ENCODE measurements at regions not wholly inside any gene's neighbourhood (a gene's known extent, or its start where the extent isn't known, plus 50 kb on each side); places are given as distances from the start of the nearest gene placed in this dataset.
"Not testable (repeated sequence)": the region's sequence is repeated elsewhere in the genome, so short reads cannot be mapped to it uniquely, and the experiment has no call there.

DNA sequence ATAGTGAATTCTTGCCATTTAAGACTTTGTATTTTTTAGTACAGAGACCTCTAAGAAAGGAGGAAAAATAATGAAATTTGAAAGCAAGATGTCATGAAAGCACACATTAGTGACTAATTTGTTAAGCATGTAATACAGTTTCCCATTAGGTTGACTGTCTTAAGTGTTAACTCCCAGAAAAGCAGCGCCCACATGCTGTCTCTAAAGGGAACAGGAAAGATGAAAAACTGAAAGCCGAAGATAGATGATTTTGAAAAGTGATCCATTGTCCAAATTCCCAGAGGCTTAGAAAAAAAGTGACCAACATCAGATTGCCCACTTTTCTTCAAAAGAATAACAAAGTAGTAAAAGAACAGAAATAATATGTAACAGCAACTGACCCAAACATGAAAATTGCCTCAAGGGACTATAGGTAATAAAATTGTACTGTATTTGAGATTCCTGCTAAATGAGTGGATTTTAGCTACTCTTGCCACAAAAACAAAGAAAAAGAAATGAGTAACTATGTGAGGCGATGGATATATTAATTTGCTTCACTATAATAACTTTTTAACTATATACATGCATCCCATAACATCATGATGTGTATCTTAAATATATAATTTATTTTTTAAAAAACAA is 83.2 kb upstream of the OGFRL1 start:
- no peak for DNase-seq

- DNase-seq, result no peak
Measured at GRCh38 chr6:71206089-71206488, 82.5 kb upstream of the OGFRL1 start.

GRCh38 chr6:71209206-71209605 is 79.4 kb upstream of the OGFRL1 start:
- DNase-seq, result no peak

DNA sequence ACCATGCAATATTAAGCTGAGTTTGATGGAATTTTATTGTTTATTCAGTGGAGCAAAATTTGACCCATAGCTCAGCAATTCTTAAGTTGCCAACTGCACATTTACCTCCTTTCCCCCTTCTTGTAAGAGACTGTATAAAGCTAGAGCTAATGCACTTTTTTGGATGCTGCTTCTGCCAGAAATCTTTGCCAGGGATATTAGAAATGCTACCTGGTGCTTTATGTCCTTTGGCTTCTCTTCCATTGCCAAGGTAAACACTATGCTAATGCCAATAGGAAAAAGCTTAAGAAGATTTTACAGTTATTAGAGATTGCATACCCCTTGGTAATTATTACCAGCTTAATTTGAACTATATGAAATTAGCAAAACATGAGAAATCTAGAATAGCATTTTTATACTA is 79.0 kb upstream of the OGFRL1 start:
- DNase-seq, result no peak

DNA sequence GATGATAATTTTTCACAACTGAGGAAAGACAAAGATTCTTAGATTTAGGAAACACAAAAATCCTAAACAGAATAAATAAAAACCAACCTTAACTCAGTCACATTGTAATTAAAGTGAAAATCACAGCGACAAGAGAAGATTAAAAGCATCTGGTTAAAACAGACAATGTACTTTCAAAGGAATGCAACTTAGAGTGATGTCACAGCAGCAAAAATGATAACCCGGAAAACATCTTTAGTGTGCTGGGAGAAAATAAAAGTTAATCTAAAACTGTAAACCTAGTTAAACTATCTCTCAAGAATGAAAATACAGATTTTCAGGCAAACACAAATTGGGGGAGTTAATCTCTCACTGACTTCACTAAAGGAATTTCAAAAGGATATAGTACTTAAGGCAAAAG is 76.8 kb upstream of the OGFRL1 start:
- DNase-seq, result no peak

DNA sequence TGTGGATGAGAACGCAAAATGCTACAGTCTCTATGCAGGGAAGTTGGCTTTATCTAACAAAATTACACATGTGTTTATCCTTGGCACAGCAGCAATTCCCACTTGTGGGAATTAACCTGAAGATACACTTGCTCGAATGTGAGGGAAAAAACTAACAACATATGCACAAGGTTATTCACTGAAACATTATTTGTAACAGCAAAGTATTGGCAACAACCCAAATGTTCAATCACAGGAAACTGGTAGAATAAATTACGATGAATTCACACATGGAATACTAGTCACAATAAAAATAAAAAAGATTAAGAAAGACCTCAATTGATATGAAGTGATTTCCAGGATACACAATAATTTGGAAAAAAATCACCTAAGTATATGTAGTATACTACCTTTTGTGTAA is 68.1 kb upstream of the OGFRL1 start:
- DNase-seq, result no peak

GRCh38 chr6:71222671-71223070 is 65.9 kb upstream of the OGFRL1 start:
- no peak for DNase-seq

- no peak for DNase-seq
Measured at GRCh38 chr6:71224011-71224410, 64.6 kb upstream of the OGFRL1 start.

DNA sequence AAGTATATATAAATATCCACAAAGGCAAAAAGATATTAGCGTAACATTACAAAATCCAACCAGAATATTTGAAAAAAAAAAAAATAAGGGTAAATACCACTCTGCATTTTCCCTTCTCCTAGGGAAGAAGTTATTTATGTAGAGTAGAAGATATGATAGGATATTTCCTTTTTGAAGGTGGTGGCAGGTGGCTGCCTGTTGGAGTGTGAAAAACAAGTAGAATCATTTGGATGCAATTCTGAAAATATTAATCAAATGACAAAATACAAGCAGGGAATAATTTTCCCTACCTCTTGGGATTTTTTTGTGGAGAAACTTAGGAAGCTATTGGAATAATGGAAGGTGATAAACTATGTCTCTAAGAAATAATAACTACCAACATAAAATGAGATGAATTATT is 62.5 kb upstream of the OGFRL1 start:
- no peak for DNase-seq

DNA sequence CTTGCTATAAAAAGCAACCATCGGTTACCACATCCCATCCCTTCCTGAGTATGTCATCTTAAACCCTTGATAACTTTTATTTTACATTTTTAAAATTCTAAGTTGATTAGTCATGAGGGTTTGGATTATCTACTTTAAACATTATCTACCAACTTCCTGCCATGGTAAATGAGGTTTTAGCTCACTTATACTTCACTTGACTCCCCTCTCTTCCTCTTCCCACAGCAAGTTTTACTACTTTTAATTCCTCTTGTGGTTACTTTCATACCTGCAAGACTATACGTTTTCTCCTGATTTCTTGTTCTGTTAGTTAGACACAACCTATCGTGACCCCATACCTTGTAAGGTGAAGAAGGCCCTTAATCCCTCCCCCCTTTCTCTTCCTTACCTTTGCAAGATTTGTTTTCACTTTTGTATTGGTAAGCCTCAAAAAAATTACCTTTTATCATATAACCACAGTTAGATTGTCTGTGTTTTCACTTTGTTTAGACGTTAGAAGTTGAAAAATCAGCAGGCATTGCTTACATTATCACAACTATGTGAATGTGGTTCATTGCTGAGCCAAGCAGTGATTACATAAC is 60.1 kb upstream of the OGFRL1 start:
- DNase-seq, result no peak

DNA sequence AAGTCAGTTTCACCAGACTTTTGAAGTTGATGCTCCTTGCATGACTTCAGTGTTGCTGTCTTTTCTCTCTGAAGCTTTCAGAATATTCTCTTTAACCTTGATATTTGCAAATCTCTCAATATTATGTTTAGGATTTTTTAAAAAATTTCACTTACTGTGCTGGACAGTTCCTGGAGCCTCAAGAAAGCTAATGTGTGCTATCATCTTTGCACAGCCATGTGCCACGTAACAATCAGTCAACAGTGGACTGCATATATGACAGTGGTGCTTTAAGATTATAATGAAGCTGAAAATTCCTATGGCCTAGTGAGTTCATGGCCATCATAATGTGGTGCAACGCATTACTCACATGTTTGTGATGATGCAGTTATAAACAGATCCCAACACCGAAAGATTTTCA is 59.1 kb upstream of the OGFRL1 start:
- DNase-seq, result no peak

DNA sequence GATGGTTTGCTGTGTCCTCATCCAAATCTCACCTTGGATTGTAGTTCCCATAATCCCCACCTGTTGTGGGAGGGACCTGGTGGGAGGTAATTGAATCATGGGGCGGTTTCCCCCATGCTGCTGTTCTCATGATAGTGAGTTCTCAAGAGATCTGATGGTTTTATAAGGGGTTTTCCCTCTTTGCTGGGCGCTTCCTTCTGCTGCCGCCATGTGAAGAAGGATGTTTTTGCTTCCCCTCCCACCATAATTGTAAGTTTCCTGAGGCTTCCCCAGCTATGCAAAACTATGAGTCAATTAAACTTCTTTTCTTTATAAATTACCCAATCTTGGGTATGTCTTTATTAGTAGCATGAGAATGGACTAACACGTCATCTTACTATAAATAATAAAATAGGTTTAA is 55.7 kb upstream of the OGFRL1 start:
- not testable (repeated sequence) for DNase-seq

DNA sequence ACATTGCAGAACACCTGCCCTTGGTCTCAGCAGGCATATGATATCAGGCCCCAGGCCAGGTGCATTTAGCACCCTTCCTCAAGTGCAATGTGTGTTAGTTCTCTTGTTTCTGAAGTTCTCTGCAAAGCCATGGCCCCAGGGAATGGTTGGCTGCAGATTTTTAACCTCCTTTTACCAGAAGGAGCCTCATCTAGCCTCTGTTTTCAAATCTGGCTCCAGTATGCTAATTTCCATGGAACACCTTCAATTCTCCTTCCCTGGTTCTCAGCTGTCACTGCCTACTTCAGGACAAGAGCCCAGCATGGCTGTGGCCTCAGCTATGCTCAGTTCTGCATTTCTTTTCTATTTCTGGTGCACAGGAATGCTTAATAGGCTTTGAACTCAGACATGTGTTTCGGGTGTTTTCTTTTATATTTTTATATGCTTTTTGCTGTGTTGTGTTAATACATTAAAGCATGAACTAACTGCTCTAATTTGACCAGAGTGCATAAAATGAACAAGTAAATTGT is 51.6 kb upstream of the OGFRL1 start:
- no peak for DNase-seq

DNA sequence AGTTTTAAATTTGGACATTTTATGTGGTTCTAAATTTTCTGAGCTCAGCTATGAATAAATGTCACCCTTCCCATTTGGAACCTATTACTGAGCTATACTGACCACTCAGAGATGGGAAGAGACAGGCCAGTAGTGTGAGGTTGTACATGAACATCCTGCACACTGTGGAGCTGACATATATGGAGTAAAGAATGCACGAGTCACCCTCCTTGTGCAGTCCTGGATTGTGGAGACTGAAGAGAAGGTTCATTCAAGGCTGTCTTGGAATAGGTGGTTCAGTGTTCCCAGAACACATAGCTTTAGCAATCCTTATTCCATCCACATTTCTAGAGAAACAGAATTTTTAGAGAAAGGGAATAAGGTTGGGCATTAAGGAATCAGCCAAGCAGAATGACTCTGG is 50.3 kb upstream of the OGFRL1 start:
- DNase-seq, result no peak

All from SHP77 (cell line).